Breast epithelium (tissue), 3 donors: ENCODE measurements at regions not wholly inside any gene's neighbourhood (a gene's known extent, or its start where the extent isn't known, plus 50 kb on each side); places are given as distances from the start of the nearest gene placed in this dataset.
"Not testable (repeated sequence)": the region's sequence is repeated elsewhere in the genome, so short reads cannot be mapped to it uniquely, and the experiment has no call there.

Experiments
- POLR2A ChIP-seq: fragments of 450-650 bp; IDR thresholded peaks from one replicate; pipeline ENCODE4 v1.6.1; 2016; ENCODE audit warnings: antibody characterized with exemption, mild to moderate bottlenecking, moderate library complexity
- POLR2AphosphoS5 ChIP-seq, 3 donors: sonication (generic); formaldehyde crosslinking; IDR thresholded peaks; one replicate each; pipeline ENCODE4 v1.6.1; 2017; ENCODE audit warnings: antibody characterized with exemption in 3 of 3
- TF ChIP-seq, protein P1 (sequence below), 3 donors: fragments of 450-650 bp; IDR thresholded peaks; one replicate each; pipeline ENCODE4 v1.5.1; 2016 to 2017; ENCODE audit warnings: antibody characterized with exemption in 3 of 3, mild to moderate bottlenecking in 3 of 3, moderate library complexity in 3 of 3

DNA sequence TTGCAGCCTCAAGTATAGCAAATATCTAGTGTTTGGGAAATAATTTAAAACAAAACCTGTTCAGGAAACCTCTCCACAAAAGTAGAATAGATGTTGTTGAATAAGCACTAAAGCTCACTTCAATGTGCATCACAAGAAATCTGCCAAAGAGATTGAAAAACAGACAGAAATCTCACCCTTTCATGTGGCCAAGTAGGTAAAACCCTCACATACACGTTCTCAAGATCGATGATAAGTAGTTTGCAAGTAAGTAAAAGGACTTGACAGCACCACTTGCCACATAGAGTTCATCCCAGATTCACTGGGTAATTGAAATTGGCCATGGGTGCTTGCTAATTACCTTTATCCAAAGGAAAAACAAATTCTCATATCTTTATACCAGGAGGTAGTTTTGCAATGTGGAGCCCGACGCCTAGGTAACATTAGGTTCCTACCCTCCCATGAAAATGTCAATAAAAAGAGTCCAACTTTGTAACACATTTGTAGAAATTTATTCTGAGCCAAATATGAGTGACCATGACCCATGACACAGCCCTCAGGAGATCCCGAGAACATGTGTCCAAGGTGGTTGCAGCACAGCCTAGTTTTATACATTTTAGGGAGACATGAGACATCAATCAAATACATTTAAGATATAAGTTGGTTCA is 80.4 kb upstream of the ZNF658 start:
- not testable (repeated sequence) for TF ChIP-seq POLR2AphosphoS5 (IDR thresholded peaks at IDR 0.05); POLR2A
- TF ChIP-seq, protein P1, sequence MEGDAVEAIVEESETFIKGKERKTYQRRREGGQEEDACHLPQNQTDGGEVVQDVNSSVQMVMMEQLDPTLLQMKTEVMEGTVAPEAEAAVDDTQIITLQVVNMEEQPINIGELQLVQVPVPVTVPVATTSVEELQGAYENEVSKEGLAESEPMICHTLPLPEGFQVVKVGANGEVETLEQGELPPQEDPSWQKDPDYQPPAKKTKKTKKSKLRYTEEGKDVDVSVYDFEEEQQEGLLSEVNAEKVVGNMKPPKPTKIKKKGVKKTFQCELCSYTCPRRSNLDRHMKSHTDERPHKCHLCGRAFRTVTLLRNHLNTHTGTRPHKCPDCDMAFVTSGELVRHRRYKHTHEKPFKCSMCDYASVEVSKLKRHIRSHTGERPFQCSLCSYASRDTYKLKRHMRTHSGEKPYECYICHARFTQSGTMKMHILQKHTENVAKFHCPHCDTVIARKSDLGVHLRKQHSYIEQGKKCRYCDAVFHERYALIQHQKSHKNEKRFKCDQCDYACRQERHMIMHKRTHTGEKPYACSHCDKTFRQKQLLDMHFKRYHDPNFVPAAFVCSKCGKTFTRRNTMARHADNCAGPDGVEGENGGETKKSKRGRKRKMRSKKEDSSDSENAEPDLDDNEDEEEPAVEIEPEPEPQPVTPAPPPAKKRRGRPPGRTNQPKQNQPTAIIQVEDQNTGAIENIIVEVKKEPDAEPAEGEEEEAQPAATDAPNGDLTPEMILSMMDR (IDR thresholded peaks at IDR 0.05): not testable (repeated sequence)
